Activated gamma-delta T cell treated with Interleukin-2 at 50 U/mL for 16 hours (primary cell): ENCODE measurements at regions not wholly inside any gene's neighbourhood (a gene's known extent, or its start where the extent isn't known, plus 50 kb on each side); places are given as distances from the start of the nearest gene placed in this dataset.
"Not testable (repeated sequence)": the region's sequence is repeated elsewhere in the genome, so short reads cannot be mapped to it uniquely, and the experiment has no call there.

Experiments used
- DNase-seq: peaks from one replicate; pipeline ENCODE4 v3.0.0-alpha.2; 2020

DNA sequence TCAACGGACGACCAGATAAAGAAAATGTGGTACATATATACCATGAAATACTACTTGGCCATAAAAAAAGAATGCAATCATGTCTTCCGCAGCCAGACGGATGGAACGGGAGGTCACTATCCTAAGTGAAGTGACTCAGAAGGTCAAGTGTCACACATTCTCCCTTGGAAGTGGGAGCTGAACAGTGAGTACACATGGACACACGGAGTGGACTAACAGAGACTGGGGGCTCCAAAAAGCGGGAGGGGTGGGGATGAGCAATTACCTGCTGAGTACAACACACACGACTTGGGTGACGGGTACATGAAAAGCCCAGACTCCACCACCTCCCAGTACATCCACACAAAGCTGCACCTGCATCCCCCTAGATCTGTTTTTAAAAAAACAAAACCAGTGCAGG lies 62.5 kb upstream of the TNK2 start:
- not testable (repeated sequence) for DNase-seq

DNA sequence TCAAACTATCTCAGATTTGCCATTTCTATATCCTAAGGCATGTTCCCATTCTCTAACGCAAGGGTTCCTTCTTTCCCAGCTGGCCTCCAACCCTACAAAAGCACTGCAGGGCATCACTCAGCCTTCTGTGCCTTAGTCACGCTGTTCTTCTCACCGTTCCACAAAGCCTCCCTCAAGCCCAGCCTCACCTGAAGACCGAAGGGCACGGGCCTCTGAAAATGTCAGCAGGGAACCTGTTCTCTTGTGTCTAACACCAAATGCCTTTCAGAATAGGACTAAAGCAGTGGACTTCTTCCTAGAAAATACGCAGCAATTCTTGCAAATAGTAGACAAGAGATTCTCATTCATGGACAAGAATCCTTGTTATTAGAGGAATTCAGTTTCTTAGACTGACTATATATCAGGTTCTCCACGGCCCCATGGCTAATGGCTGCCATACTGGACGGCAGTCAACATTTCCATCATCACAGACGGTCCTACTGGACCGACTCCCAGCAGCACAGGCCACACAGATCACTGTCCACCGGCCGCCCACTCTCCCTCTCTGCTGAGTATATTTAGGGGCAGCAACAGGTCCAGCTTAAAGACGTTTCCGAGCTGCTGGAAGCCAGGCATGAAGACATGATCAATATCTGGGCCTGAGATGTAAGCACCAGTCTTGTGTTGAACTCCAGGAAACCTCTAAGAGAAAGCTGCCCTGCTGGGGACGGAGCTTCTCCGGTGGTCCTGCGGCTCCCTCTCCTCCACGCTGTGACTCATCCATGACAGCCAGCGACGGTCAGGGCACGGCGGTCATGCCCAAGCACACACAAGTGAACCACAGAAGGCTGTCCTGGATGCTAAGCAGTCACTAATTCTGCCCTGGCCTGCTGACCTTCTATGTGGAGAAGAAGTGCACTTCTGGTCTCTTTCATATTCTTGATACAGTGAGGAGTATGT lies 61.8 kb upstream of the TNK2 start:
- DNase-seq: not testable (repeated sequence)

DNA sequence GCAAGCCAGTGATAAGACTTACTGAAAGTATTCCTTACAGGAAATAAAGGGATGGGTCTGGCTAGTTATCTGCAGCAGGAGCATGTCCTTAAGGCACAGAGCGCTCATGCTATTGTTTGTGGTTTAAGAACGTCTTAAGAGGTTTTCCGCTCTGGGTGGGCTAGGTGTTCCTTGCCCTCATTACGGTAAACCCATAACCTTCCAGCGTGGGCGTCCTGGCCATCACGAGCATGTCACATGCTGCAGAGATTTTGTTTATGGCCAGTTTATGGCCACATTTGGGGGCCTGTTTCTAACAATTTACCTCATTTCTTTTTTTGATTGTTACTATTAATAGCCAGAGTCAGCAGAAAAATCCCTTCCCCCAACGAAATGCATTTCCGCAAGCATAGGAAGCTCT lies 61.0 kb upstream of the TNK2 start:
- not testable (repeated sequence) for DNase-seq

DNA sequence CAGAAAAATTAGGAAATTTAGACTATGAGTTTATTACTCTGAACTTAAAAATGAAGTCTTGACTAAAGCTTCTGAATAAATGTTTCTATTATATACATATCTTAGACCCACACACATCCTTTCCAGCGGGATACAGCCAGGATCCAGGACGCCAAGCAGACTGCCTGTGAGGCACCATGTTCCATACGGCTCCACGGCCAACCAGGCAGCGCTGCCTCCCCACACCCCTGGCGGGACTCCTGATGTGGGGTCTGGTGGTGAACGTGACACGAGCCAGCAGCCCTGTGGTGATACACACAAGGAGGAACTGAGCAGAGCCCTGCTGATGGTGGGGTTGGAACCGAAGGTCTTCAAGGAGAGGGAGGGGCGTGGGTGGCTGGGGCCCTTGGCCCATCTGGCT lies 59.8 kb upstream of the TNK2 start:
- not testable (repeated sequence) for DNase-seq

DNA sequence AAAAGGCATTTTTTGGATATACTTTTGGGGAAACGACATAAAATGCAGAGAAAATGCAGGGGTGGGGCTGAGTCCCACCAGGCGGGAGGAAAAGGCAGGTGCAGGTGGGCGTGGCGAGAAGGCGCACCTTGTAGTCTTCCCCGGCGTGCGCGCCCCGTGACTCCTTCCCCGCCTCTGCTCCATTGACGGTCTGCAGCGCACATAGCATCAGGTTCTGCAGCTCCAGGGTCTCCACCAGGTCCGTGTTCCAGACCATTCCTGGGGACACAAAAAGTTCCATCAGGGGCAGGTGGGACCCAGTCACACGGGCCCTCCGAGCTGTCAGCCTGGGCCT lies 59.0 kb upstream of the TNK2 start:
- DNase-seq: not testable (repeated sequence)

DNA sequence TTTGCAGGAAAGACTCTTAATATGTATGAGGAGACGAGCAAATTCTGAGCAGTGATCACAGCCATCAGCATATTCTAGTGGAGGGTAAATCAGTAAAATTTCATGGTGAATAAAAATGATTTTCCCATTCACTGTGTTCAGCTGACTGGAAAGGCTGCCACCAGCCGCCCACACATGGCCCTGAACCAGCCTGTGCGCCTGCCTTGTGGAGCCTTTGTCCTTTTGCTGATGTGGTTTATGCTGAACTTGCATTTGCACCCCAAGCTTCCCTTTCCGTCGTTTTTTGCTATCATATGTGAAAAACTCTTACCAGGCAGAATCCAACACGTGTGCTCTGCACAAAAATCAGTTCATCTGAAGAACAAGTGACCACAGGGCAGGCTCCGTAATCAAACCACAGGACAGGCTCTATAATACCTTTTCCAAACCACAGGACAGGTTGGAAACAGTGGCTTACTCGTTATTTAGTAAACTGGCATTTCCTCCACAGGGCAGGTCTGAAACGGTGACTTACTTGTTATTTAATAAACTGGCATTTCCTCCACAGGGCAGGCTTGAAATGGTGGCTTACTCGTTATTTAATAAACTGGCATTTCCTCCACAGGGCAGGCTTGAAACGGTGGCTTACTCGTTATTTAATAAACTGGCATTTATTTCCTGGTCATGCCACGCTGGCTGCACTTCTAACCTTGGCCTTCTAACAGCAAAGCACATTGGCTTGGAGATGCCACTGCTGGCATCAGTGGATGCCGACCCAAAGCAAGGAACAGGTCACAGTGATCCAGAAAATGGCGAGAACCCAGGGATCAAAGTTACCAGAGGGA lies 58.4 kb upstream of the TNK2 start:
- not testable (repeated sequence) for DNase-seq

DNA sequence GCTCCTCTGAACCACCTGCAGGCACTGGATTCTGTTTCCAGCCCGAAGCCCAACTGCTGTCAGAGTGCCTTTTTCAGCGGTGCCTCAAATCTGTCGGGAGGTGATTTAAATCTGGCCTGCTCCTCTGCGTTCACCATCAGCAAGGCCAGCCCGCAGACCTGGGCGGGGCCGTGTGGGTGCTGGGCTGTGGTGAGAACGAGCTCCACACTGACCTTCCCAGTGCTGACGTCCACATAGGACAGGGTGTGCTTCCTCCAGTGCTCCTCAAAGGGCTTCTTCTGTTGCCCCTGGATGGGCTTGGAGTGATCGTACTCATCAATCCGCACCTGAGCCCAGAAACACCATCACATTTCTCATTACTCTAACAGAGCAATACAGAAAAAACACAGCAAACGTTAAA lies 56.9 kb upstream of the TNK2 start:
- not testable (repeated sequence) for DNase-seq

DNA sequence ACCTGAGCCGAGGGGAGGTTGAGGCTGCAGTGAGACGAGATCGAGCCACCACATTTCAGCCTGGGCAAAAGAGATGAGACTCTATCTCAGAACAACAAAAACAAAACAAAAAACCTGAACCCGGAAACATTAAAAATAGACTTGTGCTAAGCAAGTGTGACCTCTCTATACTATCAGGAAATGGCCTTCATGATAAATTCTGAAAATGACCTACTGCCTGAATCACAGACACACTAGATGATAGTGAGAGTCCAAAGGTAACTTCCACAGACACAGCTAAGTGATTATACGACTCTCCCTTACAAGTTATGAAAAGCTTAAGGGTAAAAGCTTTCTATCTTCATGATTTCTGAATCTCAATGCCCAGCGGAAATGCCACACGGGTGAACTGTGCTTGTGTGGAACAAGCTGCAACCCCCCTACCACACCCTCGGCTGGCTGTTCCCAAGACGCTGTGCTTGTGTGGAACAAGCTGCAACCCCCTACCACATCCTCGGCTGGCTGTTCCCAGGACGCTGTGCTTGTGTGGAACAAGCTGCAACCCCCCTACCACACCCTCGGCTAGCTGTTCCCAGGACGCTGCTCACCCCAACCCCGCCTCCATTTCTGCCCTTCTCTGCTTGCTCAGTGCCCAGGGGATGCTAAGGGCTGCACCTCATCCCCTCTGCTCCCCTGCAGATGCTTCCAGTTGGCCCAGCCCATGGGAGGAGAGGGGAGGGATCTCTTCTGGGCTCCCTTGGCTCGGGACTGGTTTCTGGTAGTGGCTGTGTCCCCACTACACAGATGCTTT lies 56.2 kb upstream of the TNK2 start:
- DNase-seq: not testable (repeated sequence)

DNA sequence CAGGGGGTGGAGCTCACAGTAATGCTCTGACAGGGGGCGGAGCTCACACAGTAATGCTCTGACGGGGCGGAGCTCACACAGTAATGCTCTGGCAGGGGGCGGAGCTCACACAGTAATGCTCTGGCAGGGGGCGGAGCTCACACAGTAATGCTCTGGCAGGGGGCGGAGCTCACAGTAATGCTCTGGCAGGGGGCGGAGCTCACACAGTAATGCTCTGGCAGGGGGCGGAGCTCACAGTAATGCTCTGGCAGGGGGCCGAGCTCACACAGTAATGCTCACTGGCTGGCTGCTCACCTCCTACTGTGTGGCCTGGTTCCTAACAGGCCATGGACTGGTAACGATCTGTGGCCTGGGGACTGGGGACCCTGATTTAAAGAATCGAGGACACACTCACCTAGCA lies 53.9 kb upstream of the TNK2 start:
- DNase-seq: not testable (repeated sequence)

DNA sequence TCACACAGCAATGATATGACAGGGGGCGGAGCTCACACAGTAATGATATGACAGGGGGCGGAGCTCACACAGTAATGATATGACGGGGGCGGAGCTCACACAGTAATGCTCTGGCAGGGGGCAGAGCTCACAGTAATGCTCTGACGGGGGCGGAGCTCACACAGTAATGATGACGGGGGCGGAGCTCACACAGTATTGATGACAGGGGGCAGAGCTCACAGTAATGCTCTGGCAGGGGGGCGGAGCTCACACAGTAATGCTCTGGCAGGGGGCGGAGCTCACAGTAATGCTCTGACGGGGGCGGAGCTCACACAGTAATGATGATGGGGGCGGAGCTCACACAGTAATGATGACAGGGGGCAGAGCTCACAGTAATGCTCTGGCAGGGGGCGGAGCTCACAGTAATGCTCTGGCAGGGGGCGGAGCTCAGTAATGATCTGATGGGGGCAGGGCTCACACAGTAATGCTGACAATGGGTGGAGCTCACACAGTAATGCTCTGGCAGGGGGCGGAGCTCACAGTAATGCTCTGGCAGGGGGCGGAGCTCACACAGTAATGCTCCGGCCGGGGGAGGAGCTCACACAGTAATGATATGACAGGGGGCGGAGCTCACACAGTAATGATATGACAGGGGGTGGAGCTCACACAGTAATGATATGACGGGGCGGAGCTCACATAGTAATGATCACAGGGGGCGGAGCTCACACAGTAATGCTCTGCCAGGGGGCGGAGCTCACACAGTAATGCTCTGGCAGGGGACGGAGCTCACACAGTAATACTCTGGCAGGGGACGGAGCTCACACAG lies 52.8 kb upstream of the TNK2 start:
- DNase-seq: not testable (repeated sequence)

DNA sequence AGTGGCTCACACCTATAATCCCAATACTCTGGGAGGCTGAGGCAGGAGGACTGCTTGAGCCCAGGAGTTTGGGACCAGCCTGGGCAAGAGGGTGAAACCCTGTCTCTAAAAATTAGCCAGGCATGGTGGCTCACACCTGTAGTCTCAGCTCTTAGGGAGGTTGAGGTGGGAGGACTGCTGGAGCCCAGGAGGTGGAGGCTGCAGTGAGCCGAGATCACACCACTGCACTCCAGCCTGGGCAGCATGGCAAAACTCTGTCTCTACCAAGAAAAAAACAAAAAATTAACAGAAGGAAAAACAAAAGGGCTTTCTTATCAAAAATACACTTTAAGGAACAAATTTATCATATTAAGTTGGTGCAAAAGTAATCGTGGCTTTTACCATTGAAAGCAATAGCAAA lies 51.8 kb upstream of the TNK2 start:
- not testable (repeated sequence) for DNase-seq

DNA sequence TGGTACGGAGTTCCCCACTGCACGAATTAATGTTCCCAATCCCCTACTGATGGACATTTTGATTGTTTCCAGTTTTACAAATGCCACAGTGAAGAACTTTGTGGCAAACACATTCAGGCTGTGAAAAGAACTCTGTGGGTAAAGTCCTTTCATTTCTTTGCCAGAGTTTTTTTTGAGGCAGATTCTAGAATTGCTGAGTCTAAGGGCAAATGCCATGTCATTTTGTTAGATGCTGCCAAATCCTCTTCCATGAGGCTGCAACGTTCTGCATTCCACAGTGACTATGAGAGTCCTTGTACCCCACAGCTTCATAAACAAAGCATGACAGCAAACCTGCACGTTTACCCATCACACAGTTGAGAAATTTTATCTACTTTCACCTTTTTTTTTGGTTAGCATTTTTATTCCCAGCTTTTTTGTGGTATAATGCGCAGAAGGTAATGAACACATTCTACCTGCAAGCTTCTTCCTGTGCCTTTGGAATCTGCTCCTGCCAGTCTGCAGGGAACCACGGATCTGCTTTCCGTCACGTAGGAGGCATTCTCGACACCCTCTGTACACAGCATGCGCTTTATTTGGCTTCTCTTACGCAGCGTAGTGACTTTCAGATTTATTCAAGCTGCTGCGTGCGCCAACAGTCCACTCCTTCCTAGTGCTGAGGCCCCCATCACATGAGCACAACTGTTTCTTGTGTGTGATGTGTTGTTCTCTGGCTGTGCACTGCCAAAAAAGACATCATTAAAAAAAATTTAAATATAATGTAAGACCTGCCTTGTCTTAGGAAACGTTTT lies 51.2 kb upstream of the TNK2 start:
- DNase-seq: not testable (repeated sequence)

DNA sequence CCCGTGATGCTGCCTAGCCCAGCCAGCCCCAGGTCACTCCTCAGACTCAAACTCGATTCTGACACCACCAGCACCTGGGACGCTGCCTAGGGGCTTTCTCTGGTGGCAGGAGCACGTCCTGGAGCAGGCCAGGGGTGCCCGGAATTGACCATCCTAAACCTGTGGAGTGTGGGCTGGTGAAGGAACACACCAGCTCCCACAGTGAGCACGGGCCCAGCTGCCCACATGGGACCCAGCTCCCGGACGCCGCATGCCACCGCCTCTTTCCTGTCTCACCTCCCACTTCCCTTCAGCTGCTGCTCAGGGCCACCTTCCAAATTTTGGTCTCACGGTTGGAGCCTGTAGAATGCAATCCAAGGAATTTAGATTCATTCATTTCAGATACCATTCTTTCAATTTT lies 50.4 kb upstream of the TNK2 start:
- not testable (repeated sequence) for DNase-seq
